ENCODE measurements at regions not wholly inside any gene's neighbourhood (a gene's known extent, or its start where the extent isn't known, plus 50 kb on each side); places are given as distances from the start of the nearest gene placed in this dataset.

DNA sequence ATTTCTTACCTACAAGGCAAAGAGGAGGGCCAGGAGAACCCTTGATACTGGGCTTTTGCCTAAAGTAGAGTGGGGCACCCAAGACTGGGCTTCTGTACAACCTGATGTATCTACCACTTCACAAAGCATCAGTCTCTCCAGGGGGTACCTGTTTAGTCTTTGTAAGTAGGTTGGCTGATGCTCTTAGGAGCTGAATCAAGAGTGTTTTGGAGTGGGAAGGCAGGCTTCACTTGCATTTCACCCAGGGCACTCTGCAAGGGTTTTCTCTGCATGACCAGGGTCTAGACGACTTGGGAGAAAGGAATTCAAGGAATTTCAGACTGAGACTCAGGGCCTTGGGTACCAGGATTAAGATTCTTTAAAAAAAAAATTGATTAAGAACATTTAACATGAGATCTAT, 361.5 kb downstream of the RFC3 start:
- Histone ChIP-seq H2AFZ (ENCODE audit: low read depth, low read length, poor library complexity, severe bottlenecking) (no peak overlapping the region), H3K27me3 (ENCODE audit: insufficient read depth, low read length) (no peaks in the 10 kb centered on the region), H3K4me2 (ENCODE audit: low read length) (no peak overlapping the region), H3K9me2 (ENCODE audit: insufficient read depth) (no peaks in the 10 kb centered on the region), H3K79me2 (ENCODE audit: insufficient read depth, low read length) (no peaks in the 10 kb centered on the region), H3K4me3 (replicated peaks in 1 of 2; ENCODE audit: low read depth in 1 of 2, low read length in 2 of 2) (no peak overlapping the region), H3K4me1 (ENCODE audit: control insufficient read depth in 1 of 2, insufficient read depth in 2 of 2, low read length in 2 of 2) (no peaks in the 10 kb centered on the region), H4K20me1 (ENCODE audit: insufficient read depth) (no peaks in the 10 kb centered on the region), H3K9me3 (ENCODE audit: control insufficient read depth in 1 of 2, insufficient read depth in 1 of 2, low read depth in 1 of 2, low read length in 2 of 2) (no peaks in the 10 kb centered on the region), H3K9ac (ENCODE audit: low read length) (no peak overlapping the region), H3K36me3 (ENCODE audit: control insufficient read depth in 1 of 2, insufficient read depth in 2 of 2, low read length in 2 of 2) (no peaks in the 10 kb centered on the region), H3K27ac (ENCODE audit: low read depth, low read length) (no peak overlapping the region)
- DNase-seq (ENCODE audit: low read depth, low spot score), result no peak
- no TSS peak for BruUV-seq (replicated peaks)
- CTCF ChIA-PET, result no interaction called here
- RAD21 ChIA-PET (ENCODE audit: low non-redundant PET in 1 of 2, low total read pairs in 2 of 2, uncharacterized antibody in 2 of 2, unreplicated experiment in 2 of 2), result no interaction called here
- intact Hi-C loops (cut with micrococcal nuclease), result no loop called here
- ATAC-seq, result no peak
- TF ChIP-seq, protein P1, sequence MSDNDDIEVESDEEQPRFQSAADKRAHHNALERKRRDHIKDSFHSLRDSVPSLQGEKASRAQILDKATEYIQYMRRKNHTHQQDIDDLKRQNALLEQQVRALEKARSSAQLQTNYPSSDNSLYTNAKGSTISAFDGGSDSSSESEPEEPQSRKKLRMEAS (IDR thresholded peaks at IDR 0.05), result no peak
- TF ChIP-seq RAD21 (IDR thresholded peaks at IDR 0.05; ENCODE audit: low read depth) (no peak), CBX3 (IDR thresholded peaks at IDR 0.05; ENCODE audit: low read depth) (no peak), EGR1 (IDR thresholded peaks at IDR 0.05; ENCODE audit: low read depth) (no peak), SRF (IDR thresholded peaks at IDR 0.05; ENCODE audit: low read depth) (no peak), ZNF274 (IDR thresholded peaks at IDR 0.05; ENCODE audit: low read depth, low read length) (no peak), ZFX (IDR thresholded peaks at IDR 0.05) (no peak), JUND (IDR thresholded peaks at IDR 0.05) (no peak), EZH2 (IDR thresholded peaks at IDR 0.05) (no peak), CEBPB (IDR thresholded peaks at IDR 0.05; ENCODE audit: low read depth) (no peak), SIN3A (IDR thresholded peaks at IDR 0.05; ENCODE audit: low read depth) (no peak), EZH2phosphoT487 (IDR thresholded peaks at IDR 0.05; ENCODE audit: borderline replicate concordance) (no peak), POLR2A (IDR thresholded peaks at IDR 0.05; ENCODE audit: borderline replicate concordance, extremely low read depth, insufficient read depth, insufficient read length) (no peak)
- TF ChIP-seq, protein P2, sequence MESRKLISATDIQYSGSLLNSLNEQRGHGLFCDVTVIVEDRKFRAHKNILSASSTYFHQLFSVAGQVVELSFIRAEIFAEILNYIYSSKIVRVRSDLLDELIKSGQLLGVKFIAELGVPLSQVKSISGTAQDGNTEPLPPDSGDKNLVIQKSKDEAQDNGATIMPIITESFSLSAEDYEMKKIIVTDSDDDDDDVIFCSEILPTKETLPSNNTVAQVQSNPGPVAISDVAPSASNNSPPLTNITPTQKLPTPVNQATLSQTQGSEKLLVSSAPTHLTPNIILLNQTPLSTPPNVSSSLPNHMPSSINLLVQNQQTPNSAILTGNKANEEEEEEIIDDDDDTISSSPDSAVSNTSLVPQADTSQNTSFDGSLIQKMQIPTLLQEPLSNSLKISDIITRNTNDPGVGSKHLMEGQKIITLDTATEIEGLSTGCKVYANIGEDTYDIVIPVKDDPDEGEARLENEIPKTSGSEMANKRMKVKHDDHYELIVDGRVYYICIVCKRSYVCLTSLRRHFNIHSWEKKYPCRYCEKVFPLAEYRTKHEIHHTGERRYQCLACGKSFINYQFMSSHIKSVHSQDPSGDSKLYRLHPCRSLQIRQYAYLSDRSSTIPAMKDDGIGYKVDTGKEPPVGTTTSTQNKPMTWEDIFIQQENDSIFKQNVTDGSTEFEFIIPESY (IDR thresholded peaks at IDR 0.05; ENCODE audit: extremely low read depth, insufficient replicate concordance, low read length), result no peak
- TF ChIP-seq, protein P3, sequence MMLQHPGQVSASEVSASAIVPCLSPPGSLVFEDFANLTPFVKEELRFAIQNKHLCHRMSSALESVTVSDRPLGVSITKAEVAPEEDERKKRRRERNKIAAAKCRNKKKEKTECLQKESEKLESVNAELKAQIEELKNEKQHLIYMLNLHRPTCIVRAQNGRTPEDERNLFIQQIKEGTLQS (IDR thresholded peaks at IDR 0.05), result no peak
- TF ChIP-seq, protein P4, sequence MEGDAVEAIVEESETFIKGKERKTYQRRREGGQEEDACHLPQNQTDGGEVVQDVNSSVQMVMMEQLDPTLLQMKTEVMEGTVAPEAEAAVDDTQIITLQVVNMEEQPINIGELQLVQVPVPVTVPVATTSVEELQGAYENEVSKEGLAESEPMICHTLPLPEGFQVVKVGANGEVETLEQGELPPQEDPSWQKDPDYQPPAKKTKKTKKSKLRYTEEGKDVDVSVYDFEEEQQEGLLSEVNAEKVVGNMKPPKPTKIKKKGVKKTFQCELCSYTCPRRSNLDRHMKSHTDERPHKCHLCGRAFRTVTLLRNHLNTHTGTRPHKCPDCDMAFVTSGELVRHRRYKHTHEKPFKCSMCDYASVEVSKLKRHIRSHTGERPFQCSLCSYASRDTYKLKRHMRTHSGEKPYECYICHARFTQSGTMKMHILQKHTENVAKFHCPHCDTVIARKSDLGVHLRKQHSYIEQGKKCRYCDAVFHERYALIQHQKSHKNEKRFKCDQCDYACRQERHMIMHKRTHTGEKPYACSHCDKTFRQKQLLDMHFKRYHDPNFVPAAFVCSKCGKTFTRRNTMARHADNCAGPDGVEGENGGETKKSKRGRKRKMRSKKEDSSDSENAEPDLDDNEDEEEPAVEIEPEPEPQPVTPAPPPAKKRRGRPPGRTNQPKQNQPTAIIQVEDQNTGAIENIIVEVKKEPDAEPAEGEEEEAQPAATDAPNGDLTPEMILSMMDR (IDR thresholded peaks at IDR 0.05 in 2 of 3, conservative IDR thresholded peaks at IDR 0.05 in 1 of 3; ENCODE audit: borderline replicate concordance in 1 of 3, insufficient read depth in 1 of 3, low read depth in 2 of 3, low read length in 2 of 3), result no peak
- POLR2A ChIA-PET, result no interaction called here
